ENCODE measurements at regions not wholly inside any gene's neighbourhood (a gene's known extent, or its start where the extent isn't known, plus 50 kb on each side); places are given as distances from the start of the nearest gene placed in this dataset.

DNA sequence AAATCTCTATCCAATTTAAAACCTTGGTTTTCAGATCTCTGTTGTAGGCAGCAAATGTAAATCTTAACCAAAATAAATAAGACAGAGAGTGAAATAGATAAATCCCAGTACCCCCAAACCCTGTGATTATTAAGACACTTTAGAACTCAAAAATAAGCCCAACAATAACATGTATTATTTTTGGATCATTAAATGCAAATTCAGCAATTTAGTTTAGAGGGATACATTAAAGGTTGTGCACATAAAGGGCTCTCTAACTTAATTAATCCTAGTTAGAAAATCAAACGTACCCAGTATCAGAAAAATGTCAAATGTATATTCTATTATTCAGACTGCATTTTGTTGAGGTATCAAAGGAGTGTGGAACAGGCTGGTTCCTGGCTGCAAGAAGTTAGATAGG is 416.8 kb downstream of the SLC16A7 start (continued):
- TF ChIP-seq POLR2A (IDR thresholded peaks at IDR 0.05; ENCODE audit: control extremely low read depth in 1 of 2, low read depth in 2 of 2, low read length in 2 of 2) = no peak
- TF ChIP-seq SAP30 (IDR thresholded peaks at IDR 0.05; ENCODE audit: insufficient read depth, insufficient replicate concordance, low read length) = no peak
- no peak for TF ChIP-seq HDAC6 (IDR thresholded peaks at IDR 0.05; ENCODE audit: low read depth, low read length)
